Stimulated activated CD4-positive, alpha-beta T cell treated with anti-CD3 and anti-CD28 coated beads, Interleukin-15, amount 100 ng/mL, for 1 hour (primary cell): ENCODE measurements at regions not wholly inside any gene's neighbourhood (a gene's known extent, or its start where the extent isn't known, plus 50 kb on each side); places are given as distances from the start of the nearest gene placed in this dataset.

Experiments
- DNase-seq, 2 donors: peaks; one replicate each; pipeline ENCODE4 v3.0.0-alpha.2; 2020; ENCODE audit warnings: low read depth in 1 of 2, low spot score in 1 of 2

DNA sequence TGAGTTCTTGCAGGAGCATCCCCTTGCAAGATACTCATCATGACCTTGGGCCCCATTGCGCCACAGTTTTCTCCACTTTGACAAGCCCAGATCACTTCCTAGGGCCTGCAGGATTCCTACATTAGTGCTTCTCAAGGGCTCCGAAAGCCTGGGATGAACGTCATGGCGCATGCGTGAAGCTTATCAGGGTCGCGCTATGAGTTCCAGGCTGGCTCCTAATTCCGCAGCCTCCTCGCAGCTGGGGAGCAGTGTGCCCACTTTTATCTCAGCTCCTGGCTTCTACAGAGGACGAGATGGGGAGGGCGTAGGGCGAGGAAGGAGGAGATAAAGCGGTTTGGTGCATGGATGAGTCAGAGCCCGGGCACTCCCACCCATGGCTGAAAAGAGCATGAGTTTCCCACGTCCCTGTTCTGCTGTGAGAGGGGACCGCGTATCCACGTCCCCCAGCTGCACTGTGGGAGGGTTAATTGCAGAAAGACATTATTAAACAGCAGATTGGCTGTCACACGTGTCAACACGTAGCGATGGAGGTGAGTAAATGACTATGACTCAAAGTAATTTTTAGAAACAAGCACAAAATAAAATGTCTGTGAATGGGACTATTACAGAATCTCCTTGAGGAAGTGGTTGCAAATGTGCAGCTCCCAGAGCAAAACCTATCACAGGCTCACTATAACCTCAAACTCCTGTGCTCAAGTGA lies 72.9 kb upstream of the DSP start:
- peak in 1 of 2 donors; percentile 3 for DNase-seq

GRCh38 chr6:7469696-7470095 lies 71.8 kb upstream of the DSP start:
- no peak for DNase-seq

GRCh38 chr6:7471171-7471570 lies 70.3 kb upstream of the DSP start:
- DNase-seq = no peak

- DNase-seq = no peak
Measured at GRCh38 chr6:7473805-7474719, 67.4 kb upstream of the DSP start.

- DNase-seq = no peak
Measured at GRCh38 chr6:7475081-7475480, 66.4 kb upstream of the DSP start.

- DNase-seq = no peak
Measured at GRCh38 chr6:7479801-7480266, 61.6 kb upstream of the DSP start.

DNA sequence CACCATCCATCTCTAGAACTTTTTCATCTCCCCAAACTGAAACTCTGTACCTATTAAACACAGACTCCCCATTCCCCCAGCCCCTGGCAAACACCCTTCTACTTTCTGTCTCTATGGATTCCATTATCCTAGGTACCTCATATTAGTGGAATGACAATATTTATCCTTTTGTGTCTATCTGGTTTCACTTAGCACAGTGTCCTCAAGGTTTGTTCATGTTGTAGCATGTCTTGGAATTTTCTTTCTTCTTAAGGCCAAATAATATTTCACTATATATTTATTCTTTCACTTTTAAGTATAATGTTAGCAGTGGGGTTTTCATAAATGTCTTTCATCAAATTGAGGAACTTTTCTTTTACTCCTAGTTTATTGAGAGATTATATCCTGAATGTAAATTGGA lies 56.8 kb upstream of the DSP start:
- no peak for DNase-seq

DNA sequence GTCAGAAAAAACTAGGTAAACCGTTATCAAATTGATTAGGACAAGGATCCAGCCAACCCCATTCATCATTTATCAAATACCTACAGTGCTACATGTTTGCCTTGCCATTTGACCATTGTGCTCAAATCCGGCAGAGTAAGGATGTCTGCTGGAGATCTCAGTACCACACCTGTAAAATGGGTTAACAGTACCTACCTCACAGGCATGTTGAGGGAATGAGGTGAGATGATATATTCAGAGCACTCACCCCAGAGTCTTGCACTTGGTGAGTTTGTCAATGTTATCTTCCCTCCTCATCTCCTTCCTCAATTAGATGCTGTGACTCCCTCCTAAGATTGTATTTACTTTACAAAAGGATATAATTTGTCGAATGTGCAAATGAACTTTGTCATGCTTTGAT lies 54.5 kb upstream of the DSP start:
- no peak for DNase-seq

GRCh38 chr6:7488494-7488893 lies 53.0 kb upstream of the DSP start:
- DNase-seq = no peak

DNA sequence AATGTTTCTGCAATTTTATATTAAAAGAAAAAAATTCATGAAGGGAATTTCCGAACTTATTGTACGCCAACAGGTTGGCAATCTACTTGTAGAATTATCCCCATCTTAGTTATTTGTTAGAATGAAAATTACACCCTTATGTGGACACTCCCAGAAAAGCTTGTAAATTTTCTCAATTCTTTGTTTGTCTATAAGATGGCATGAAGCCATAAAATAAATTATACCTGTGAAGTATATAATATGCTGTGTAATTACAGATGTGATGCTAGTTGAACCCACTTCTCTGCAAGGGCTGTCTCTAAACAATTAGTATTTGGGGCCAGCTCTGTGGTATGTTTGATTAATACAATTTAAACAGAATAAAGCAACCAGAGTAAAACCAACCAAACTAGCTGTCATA lies 52.1 kb upstream of the DSP start:
- DNase-seq = no peak
